GM23248 (cell line): ENCODE measurements at regions not wholly inside any gene's neighbourhood (a gene's known extent, or its start where the extent isn't known, plus 50 kb on each side); places are given as distances from the start of the nearest gene placed in this dataset.

Source experiments
- DNase-seq: peaks from one replicate; pipeline ENCODE4 v3.0.0-alpha.2; 2015
- H2AFZ ChIP-seq: fragments of 200-600 bp; sonication (generic); 2 replicates; pipeline ENCODE4 v1.6.1; 2016; ENCODE audit warnings: antibody characterized with exemption
- H3F3A ChIP-seq: fragments of 200-600 bp; sonication (generic); 2 replicates; pipeline ENCODE4 v1.6.1; 2016; ENCODE audit warnings: mild to moderate bottlenecking, antibody characterized with exemption, mixed run types; ENCODE audit not compliant: insufficient read depth
- H3K27ac ChIP-seq: fragments of 200-600 bp; sonication (generic); 2 replicates; pipeline ENCODE4 v1.5.1; 2016; ENCODE audit warnings: mild to moderate bottlenecking
- H3K27me3 ChIP-seq: fragments of 200-600 bp; sonication (generic); replicated peaks from 2 replicates; pipeline ENCODE4 v1.6.1; 2016; ENCODE audit warnings: mild to moderate bottlenecking; ENCODE audit not compliant: insufficient read depth
- H3K36me3 ChIP-seq: fragments of 200-600 bp; sonication (generic); 2 replicates; pipeline ENCODE4 v1.6.1; 2016; ENCODE audit warnings: low read depth, mild to moderate bottlenecking
- H3K4me1 ChIP-seq: fragments of 200-600 bp; sonication (generic); 2 replicates; pipeline ENCODE4 v1.6.1; 2016; ENCODE audit warnings: mild to moderate bottlenecking; ENCODE audit not compliant: insufficient read depth
- H3K4me2 ChIP-seq: fragments of 200-600 bp; sonication (generic); one replicate; pipeline ENCODE4 v1.6.1; 2016; ENCODE audit warnings: mild to moderate bottlenecking; ENCODE audit not compliant: unreplicated experiment
- H3K4me3 ChIP-seq: fragments of 200-600 bp; sonication (generic); 2 replicates; pipeline ENCODE4 v1.5.1; 2016; ENCODE audit warnings: mild to moderate bottlenecking
- H3K79me2 ChIP-seq: fragments of 200-600 bp; sonication (generic); 2 replicates; pipeline ENCODE4 v1.6.1; 2016; ENCODE audit warnings: mild to moderate bottlenecking; ENCODE audit not compliant: insufficient read depth
- H3K9ac ChIP-seq: fragments of 200-600 bp; sonication (generic); 2 replicates; pipeline ENCODE4 v1.6.1; 2016; ENCODE audit warnings: mild to moderate bottlenecking
- H3K9me2 ChIP-seq: fragments of 200-600 bp; sonication (generic); 2 replicates; pipeline ENCODE4 v1.6.1; 2016; ENCODE audit warnings: mixed run types, mild to moderate bottlenecking, moderate library complexity; ENCODE audit not compliant: insufficient read depth
- H3K9me3 ChIP-seq: fragments of 200-600 bp; sonication (generic); one replicate; pipeline ENCODE4 v1.6.1; 2017; ENCODE audit warnings: low read depth
- H4K20me1 ChIP-seq: fragments of 200-600 bp; sonication (generic); 2 replicates; pipeline ENCODE4 v1.6.0; 2016; ENCODE audit not compliant: insufficient read depth
- EZH2 ChIP-seq: fragments of 200-600 bp; sonication (generic); IDR thresholded peaks from 2 replicates; pipeline ENCODE4 v1.6.1; 2018; ENCODE audit warnings: antibody characterized with exemption, mild to moderate bottlenecking; ENCODE audit not compliant: insufficient read depth, poor library complexity, severe bottlenecking
- EZH2phosphoT487 ChIP-seq: fragments of 200-600 bp; sonication (generic); IDR thresholded peaks from 2 replicates; pipeline ENCODE4 v1.6.1; 2018; ENCODE audit warnings: antibody characterized with exemption, moderate library complexity, mild to moderate bottlenecking, low read depth; ENCODE audit not compliant: insufficient read depth
- WGBS, 2 experiments: methylation state at CpG; one replicate each; pipeline ENCODE4 v1.1.6; 2015 to 2017; ENCODE audit warnings: low lambda C conversion rate in 2 of 2, low coverage in 1 of 2; ENCODE audit errors: missing lambda C conversion rate in 2 of 2; 5-methylcytosine and 5-hydroxymethylcytosine counted together
- in situ Hi-C: fragments of 300-500 bp; cut with MboI; formaldehyde crosslinking; loops from 2 replicates; pipeline ENCODE4 v1.15.0; 2020

GRCh38 chr1:199724049-199724448, 303.5 kb upstream of the NR5A2 start:
- H3K36me3 ChIP-seq: no peaks in the 10 kb centered on the region
- peaks cover 12% of the 10 kb centered on the region; the same call in 1 of the 2 replicates for H3F3A ChIP-seq
- no peaks in the 10 kb centered on the region for H3K79me2 ChIP-seq
- H2AFZ ChIP-seq: no peak overlapping the region
- in situ Hi-C loops: no loop called here
- 83 to 90% methylated on average over 1 of the region's 1 CpG for WGBS, 2 experiments
- H4K20me1 ChIP-seq: no peaks in the 10 kb centered on the region
- H3K9me3 ChIP-seq: no peaks in the 10 kb centered on the region
- H3K4me3 ChIP-seq: no peak overlapping the region
- H3K9me2 ChIP-seq: no peaks in the 10 kb centered on the region
- H3K4me2 ChIP-seq: no peak overlapping the region
- H3K9ac ChIP-seq: no peak overlapping the region
- no peak overlapping the region for H3K27ac ChIP-seq
- H3K27me3 ChIP-seq: no peaks in the 10 kb centered on the region
- no peak for DNase-seq
- TF ChIP-seq EZH2 (no peak), EZH2phosphoT487 (no peak)
- H3K4me1 ChIP-seq: peaks cover 9% of the 10 kb centered on the region; the same call in 1 of the 2 replicates

- Histone ChIP-seq H3K79me2 (no peaks in the 10 kb centered on the region), H3K9me2 (no peaks in the 10 kb centered on the region), H3K9ac (no peak overlapping the region), H3F3A (peaks cover 12% of the 10 kb centered on the region; the same call in 1 of the 2 replicates), H3K9me3 (no peaks in the 10 kb centered on the region), H4K20me1 (no peaks in the 10 kb centered on the region), H3K27ac (no peak overlapping the region), H3K4me2 (no peak overlapping the region), H3K36me3 (no peaks in the 10 kb centered on the region), H2AFZ (no peak overlapping the region), H3K4me1 (peaks cover 9% of the 10 kb centered on the region; the same call in 1 of the 2 replicates), H3K27me3 (no peaks in the 10 kb centered on the region), H3K4me3 (no peak overlapping the region)
- WGBS, 2 experiments: 75 to 83% methylated on average over 3 of the region's 3 CpGs
- TF ChIP-seq EZH2 (no peak), EZH2phosphoT487 (no peak)
- in situ Hi-C loops: no loop called here
- DNase-seq: no peak
Observed at GRCh38 chr1:199725002-199725565, 302.4 kb upstream of the NR5A2 start.

- no peak for TF ChIP-seq EZH2phosphoT487
- TF ChIP-seq EZH2: no peak
- no peak overlapping the region for H3K27ac ChIP-seq
- no peaks in the 10 kb centered on the region for H4K20me1 ChIP-seq
- H3K4me1 ChIP-seq: peaks cover 9% of the 10 kb centered on the region; the same call in 1 of the 2 replicates
- no peaks in the 10 kb centered on the region for H3K27me3 ChIP-seq
- no peak overlapping the region for H2AFZ ChIP-seq
- no peaks in the 10 kb centered on the region for H3K36me3 ChIP-seq
- no peaks in the 10 kb centered on the region for H3K79me2 ChIP-seq
- H3K9me3 ChIP-seq: no peaks in the 10 kb centered on the region
- H3K9ac ChIP-seq: no peak overlapping the region
- 71 to 73% methylated on average over 2 of the region's 2 CpGs for WGBS, 2 experiments
- no peaks in the 10 kb centered on the region for H3K9me2 ChIP-seq
- H3F3A ChIP-seq: peaks cover 12% of the 10 kb centered on the region; the same call in 1 of the 2 replicates
- H3K4me3 ChIP-seq: no peak overlapping the region
- no peak overlapping the region for H3K4me2 ChIP-seq
- in situ Hi-C loops: no loop called here
- no peak for DNase-seq
Observed at GRCh38 chr1:199727682-199728081, 299.8 kb upstream of the NR5A2 start.

- peaks cover 8% of the 10 kb centered on the region; the same call in 1 of the 2 replicates for H3F3A ChIP-seq
- no peaks in the 10 kb centered on the region for H3K79me2 ChIP-seq
- DNase-seq: no peak
- TF ChIP-seq EZH2phosphoT487: no peak
- TF ChIP-seq EZH2: no peak
- no peaks in the 10 kb centered on the region for H3K9me3 ChIP-seq
- no peak overlapping the region for H3K27ac ChIP-seq
- H4K20me1 ChIP-seq: no peaks in the 10 kb centered on the region
- no peak overlapping the region for H3K4me3 ChIP-seq
- no peak overlapping the region for H3K4me2 ChIP-seq
- in situ Hi-C loops: no loop called here
- H3K36me3 ChIP-seq: no peaks in the 10 kb centered on the region
- no peaks in the 10 kb centered on the region for H3K27me3 ChIP-seq
- peaks cover 7% of the 10 kb centered on the region; the same call in 1 of the 2 replicates for H3K4me1 ChIP-seq
- 71 to 72% methylated on average over 2 of the region's 2 CpGs for WGBS, 2 experiments
- no peaks in the 10 kb centered on the region for H3K9me2 ChIP-seq
- H2AFZ ChIP-seq: no peak overlapping the region
- H3K9ac ChIP-seq: no peak overlapping the region
Observed at GRCh38 chr1:199728345-199728744, 299.2 kb upstream of the NR5A2 start.

GRCh38 chr1:199733125-199733524, 294.4 kb upstream of the NR5A2 start:
- no peak for DNase-seq
- H3K4me1 ChIP-seq: no peaks in the 10 kb centered on the region
- H3F3A ChIP-seq: no peaks in the 10 kb centered on the region
- 50 to 60% methylated on average over 2 of the region's 2 CpGs for WGBS, 2 experiments
- H3K4me3 ChIP-seq: no peak overlapping the region
- H3K27me3 ChIP-seq: no peaks in the 10 kb centered on the region
- H2AFZ ChIP-seq: no peak overlapping the region
- TF ChIP-seq EZH2 (no peak), EZH2phosphoT487 (no peak)
- no peaks in the 10 kb centered on the region for H3K79me2 ChIP-seq
- no peaks in the 10 kb centered on the region for H3K36me3 ChIP-seq
- H3K9me3 ChIP-seq: no peaks in the 10 kb centered on the region
- no peak overlapping the region for H3K9ac ChIP-seq
- H3K9me2 ChIP-seq: no peaks in the 10 kb centered on the region
- no peaks in the 10 kb centered on the region for H4K20me1 ChIP-seq
- no peak overlapping the region for H3K4me2 ChIP-seq
- in situ Hi-C loops: no loop called here
- H3K27ac ChIP-seq: no peak overlapping the region
